PC-3 (cell line): ENCODE measurements at regions not wholly inside any gene's neighbourhood (a gene's known extent, or its start where the extent isn't known, plus 50 kb on each side); places are given as distances from the start of the nearest gene placed in this dataset.
A peak's percentile ranks its signal among the peaks of the same experiment; 100 is the strongest.

Source experiments
- ATAC-seq: fragments of 200-7000 bp; cut with Tn5 transposase; 2 replicates; pipeline ENCODE4 v1.9.1; 2020; ENCODE audit warnings: mild to moderate bottlenecking, moderate library complexity
- BruUV-seq: library from RNA; stranded (reverse); fragments of 400-500 nt; replicated peaks from 2 replicates; lab custom pipeline; 2021; lab: Mats Ljungman, UMichigan
- CTCF ChIA-PET: fragments of 300-600 bp; sonication (Branson Sonifier 250); formaldehyde crosslinking; loops from one replicate; lab custom pipeline; 2022; ENCODE audit warnings: antibody characterized with exemption; lab: Charles Lee
- POLR2A ChIA-PET: fragments of 300-600 bp; sonication (Branson Sonifier 250); formaldehyde crosslinking; loops from one replicate; lab custom pipeline; 2022; ENCODE audit warnings: antibody characterized with exemption; ENCODE audit not compliant: unreplicated experiment; lab: Charles Lee
- DNase-seq: peaks from one replicate; pipeline ENCODE4 v3.0.0-alpha.2; 2015
- H2AFZ ChIP-seq: fragments of 300-600 bp; sonication (generic); 2 replicates; pipeline ENCODE4 v1.6.0; 2016; ENCODE audit warnings: antibody characterized with exemption, low read length
- H3F3A ChIP-seq: fragments of 300-600 bp; sonication (generic); one replicate; pipeline ENCODE4 v1.6.0; 2017; ENCODE audit warnings: antibody characterized with exemption, low read length, control low read depth, mild to moderate bottlenecking; ENCODE audit not compliant: unreplicated experiment
- H3K27ac ChIP-seq: fragments of 300-600 bp; sonication (generic); 2 replicates; pipeline ENCODE4 v1.5.1; 2016; ENCODE audit warnings: mild to moderate bottlenecking, low read length
- H3K27me3 ChIP-seq: fragments of 300-600 bp; sonication (generic); 2 replicates; pipeline ENCODE4 v1.6.1; 2016; ENCODE audit warnings: low read length, mixed read lengths
- H3K36me3 ChIP-seq: fragments of 300-600 bp; sonication (generic); 2 replicates; pipeline ENCODE4 v1.6.1; 2016; ENCODE audit warnings: low read depth, mixed run types, low read length, mixed read lengths
- H3K4me1 ChIP-seq: fragments of 300-600 bp; sonication (generic); 2 replicates; pipeline ENCODE4 v1.5.1; 2016; ENCODE audit warnings: low read length; ENCODE audit not compliant: insufficient read depth
- H3K4me2 ChIP-seq: fragments of 300-600 bp; sonication (generic); 2 replicates; pipeline ENCODE4 v1.6.0; 2016; ENCODE audit warnings: low read length
- H3K4me3 ChIP-seq: fragments of 300-600 bp; sonication (generic); 2 replicates; pipeline ENCODE4 v1.5.1; 2016; ENCODE audit warnings: mild to moderate bottlenecking, low read length, mixed read lengths
- H3K79me2 ChIP-seq: fragments of 300-600 bp; sonication (generic); 2 replicates; pipeline ENCODE4 v1.6.1; 2017; ENCODE audit warnings: low read length, mixed read lengths
- H3K9ac ChIP-seq: fragments of 300-600 bp; sonication (generic); 2 replicates; pipeline ENCODE4 v1.6.0; 2016; ENCODE audit warnings: mild to moderate bottlenecking, low read length
- H3K9me2 ChIP-seq: fragments of 300-600 bp; sonication (generic); replicated peaks from 2 replicates; pipeline ENCODE4 v1.6.1; 2016; ENCODE audit warnings: mixed run types, low read length, mixed read lengths
- H3K9me3 ChIP-seq: fragments of 300-600 bp; sonication (generic); 2 replicates; pipeline ENCODE4 v1.6.1; 2016; ENCODE audit warnings: low read length, mixed read lengths
- H4K20me1 ChIP-seq: fragments of 300-600 bp; sonication (generic); 2 replicates; pipeline ENCODE4 v1.6.1; 2016; ENCODE audit warnings: low read length, mixed read lengths
- CTCF ChIP-seq: fragments of 300-600 bp; sonication (generic); conservative IDR thresholded peaks from 2 replicates; pipeline ENCODE4 v1.5.1; 2017; ENCODE audit warnings: antibody characterized with exemption, low read depth, mild to moderate bottlenecking, low read length
- EZH2 ChIP-seq: fragments of 300-600 bp; sonication (generic); IDR thresholded peaks from one replicate; pipeline ENCODE4 v1.6.1; 2017; ENCODE audit warnings: antibody characterized with exemption, mild to moderate bottlenecking, low read length; ENCODE audit not compliant: unreplicated experiment
- EZH2phosphoT487 ChIP-seq: fragments of 300-600 bp; sonication (generic); IDR thresholded peaks from 2 replicates; pipeline ENCODE4 v1.6.1; 2018; ENCODE audit warnings: mild to moderate bottlenecking, antibody characterized with exemption, low read length, borderline replicate concordance
- intact Hi-C: fragments of 100-400 bp; cut with micrococcal nuclease; formaldehyde crosslinking; loops from 2 replicates; pipeline ENCODE4 v1.9.0; 2023

GRCh38 chr2:63698786-63699548, 110.2 kb downstream of the MDH1 start:
- H3K27ac ChIP-seq = peak overlapping the region; percentile 93
- ATAC-seq = peak; percentile 89

DNA sequence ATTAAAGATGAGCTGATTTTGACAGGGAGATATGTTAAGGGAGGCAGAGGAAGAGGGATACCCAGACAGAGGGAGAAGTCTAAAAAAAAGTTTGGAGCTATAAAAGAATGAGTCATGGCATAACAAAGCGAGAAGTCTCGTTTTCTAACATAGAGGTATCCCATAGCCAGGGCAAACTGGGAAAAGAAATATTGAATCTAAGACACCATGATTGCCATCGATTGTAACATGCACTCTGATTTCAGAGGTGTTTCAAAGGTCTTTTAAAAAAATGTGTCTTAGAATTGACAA, 110.7 kb downstream of the MDH1 start:
- peak overlapping the region; percentile 67 for H3K9ac ChIP-seq
- TF ChIP-seq EZH2 (no peak), CTCF (no peak), EZH2phosphoT487 (no peak)
- H2AFZ ChIP-seq = peak overlapping the region; percentile 56
- peak overlapping the region; percentile 78 for H3K4me2 ChIP-seq
- H3K9me3 ChIP-seq = no peaks in the 10 kb centered on the region
- H3K36me3 ChIP-seq = no peaks in the 10 kb centered on the region
- ChIA-PET CTCF (interaction anchor here (1.7 kb wide), 1 partner anchor 142 kb away, joined by 15 read pairs; the partner anchor contains the start of gene UGP2), POLR2A (interaction anchor here (0.5 to 1.8 kb wide), 3 partner anchors 12 to 143 kb away, joined by 3 to 26 read pairs (median 4); partner anchors contain the start of gene UGP2)
- no peaks in the 10 kb centered on the region for H3K27me3 ChIP-seq
- H3K9me2 ChIP-seq = no peaks in the 10 kb centered on the region
- intact Hi-C loops = loop anchor here (1.0 to 10.0 kb wide), 3 partner anchors 35 to 315 kb away; partner anchors contain the start of gene VPS54
- no TSS peak for BruUV-seq
- no peaks in the 10 kb centered on the region for H4K20me1 ChIP-seq
- peak overlapping the region; percentile 93 for H3K27ac ChIP-seq
- DNase-seq (peak; percentile 68), ATAC-seq (peak; percentile 79)
- H3K79me2 ChIP-seq = no peaks in the 10 kb centered on the region
- H3K4me3 ChIP-seq = peak overlapping the region; percentile 34
- peaks cover 7% of the 10 kb centered on the region for H3F3A ChIP-seq
- H3K4me1 ChIP-seq = peaks cover 41% of the 10 kb centered on the region

More at GRCh38 chr2:63698786-63699548, 110.2 kb downstream of the MDH1 start:
- no peak for TF ChIP-seq EZH2phosphoT487
- peak; percentile 72 for TF ChIP-seq CTCF
- Histone ChIP-seq H2AFZ (peak overlapping the region; percentile 56), H3F3A (peaks cover 7% of the 10 kb centered on the region), H4K20me1 (no peaks in the 10 kb centered on the region), H3K27me3 (no peaks in the 10 kb centered on the region), H3K4me1 (peaks cover 41% of the 10 kb centered on the region), H3K4me2 (peak overlapping the region; percentile 78), H3K9me3 (no peaks in the 10 kb centered on the region), H3K79me2 (no peaks in the 10 kb centered on the region), H3K4me3 (peak overlapping the region; percentile 34), H3K36me3 (no peaks in the 10 kb centered on the region), H3K9me2 (no peaks in the 10 kb centered on the region), H3K9ac (peak overlapping the region; percentile 67)
- intact Hi-C loops = loop anchor here (1.0 to 10.0 kb wide), 3 partner anchors 35 to 316 kb away; partner anchors contain the start of gene VPS54
- TSS peak; percentile 70 for BruUV-seq
- CTCF ChIA-PET = interaction anchor here (0.5 to 1.7 kb wide), 5 partner anchors 12 to 162 kb away, joined by 3 to 15 read pairs (median 4); partner anchors contain the start of gene UGP2
- DNase-seq = peak; percentile 93
- POLR2A ChIA-PET = interaction anchor here (0.6 to 1.8 kb wide), 4 partner anchors 12 to 143 kb away, joined by 3 to 26 read pairs (median 4); partner anchors contain the start of genes MDH1, UGP2 and WDPCP

GRCh38 chr2:63700271-63700670, 111.5 kb downstream of the MDH1 start:
- peaks cover 7% of the 10 kb centered on the region for H3F3A ChIP-seq

More at GRCh38 chr2:63700271-63700670, 111.5 kb downstream of the MDH1 start:
- Histone ChIP-seq H3K36me3 (no peaks in the 10 kb centered on the region), H4K20me1 (no peaks in the 10 kb centered on the region), H3K4me1 (peaks cover 41% of the 10 kb centered on the region), H3K27me3 (no peaks in the 10 kb centered on the region), H2AFZ (no peak overlapping the region), H3K4me3 (no peak overlapping the region), H3K9ac (no peak overlapping the region), H3K9me3 (no peaks in the 10 kb centered on the region), H3K4me2 (no peak overlapping the region), H3K27ac (peak overlapping the region; percentile 93), H3K79me2 (no peaks in the 10 kb centered on the region), H3K9me2 (no peaks in the 10 kb centered on the region)
- POLR2A ChIA-PET = no interaction called here
- TF ChIP-seq EZH2phosphoT487 (no peak), EZH2 (no peak), CTCF (no peak)
- intact Hi-C loops = no loop called here
- BruUV-seq = no TSS peak
- DNase-seq (no peak), ATAC-seq (no peak)
- CTCF ChIA-PET = no interaction called here
